ENCODE measurements at regions not wholly inside any gene's neighbourhood (a gene's known extent, or its start where the extent isn't known, plus 50 kb on each side); places are given as distances from the start of the nearest gene placed in this dataset.

DNA sequence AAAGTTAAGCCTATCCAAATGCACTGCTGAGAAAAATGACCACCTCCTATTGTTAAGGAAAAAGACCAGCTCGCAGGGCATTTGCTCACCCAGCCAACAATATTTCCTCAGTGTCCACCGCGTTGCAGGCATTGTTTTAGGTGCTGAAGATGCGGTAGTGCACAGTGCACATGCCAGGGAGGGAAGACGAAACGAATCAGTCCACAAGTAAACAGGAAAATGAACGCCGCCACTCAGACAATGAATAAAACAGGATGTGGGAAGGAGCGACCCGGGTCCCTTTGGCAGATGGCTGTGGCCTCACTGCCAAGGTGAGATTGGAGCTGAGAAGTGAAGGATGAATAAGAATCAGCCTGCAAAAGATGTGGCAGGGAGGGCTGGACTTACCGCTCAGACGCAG lies 249.2 kb downstream of the FOXL1 start:
- H3K9ac ChIP-seq (ENCODE audit: low read depth in 1 of 2, low read length in 2 of 2), result no peak overlapping the region
- H3K4me3 ChIP-seq (ENCODE audit: low read depth in 1 of 3, low read length in 3 of 3), result no peak overlapping the region
- TF ChIP-seq HNF4G (IDR thresholded peaks at IDR 0.05) (no peak), HNF4A (conservative IDR thresholded peaks at IDR 0.05) (no peak), RXRA (IDR thresholded peaks at IDR 0.05) (no peak), SP1 (IDR thresholded peaks at IDR 0.05) (no peak), NR2F2 (IDR thresholded peaks at IDR 0.05) (no peak), TAF1 (conservative IDR thresholded peaks at IDR 0.05) (no peak)
- TF ChIP-seq, protein P1, sequence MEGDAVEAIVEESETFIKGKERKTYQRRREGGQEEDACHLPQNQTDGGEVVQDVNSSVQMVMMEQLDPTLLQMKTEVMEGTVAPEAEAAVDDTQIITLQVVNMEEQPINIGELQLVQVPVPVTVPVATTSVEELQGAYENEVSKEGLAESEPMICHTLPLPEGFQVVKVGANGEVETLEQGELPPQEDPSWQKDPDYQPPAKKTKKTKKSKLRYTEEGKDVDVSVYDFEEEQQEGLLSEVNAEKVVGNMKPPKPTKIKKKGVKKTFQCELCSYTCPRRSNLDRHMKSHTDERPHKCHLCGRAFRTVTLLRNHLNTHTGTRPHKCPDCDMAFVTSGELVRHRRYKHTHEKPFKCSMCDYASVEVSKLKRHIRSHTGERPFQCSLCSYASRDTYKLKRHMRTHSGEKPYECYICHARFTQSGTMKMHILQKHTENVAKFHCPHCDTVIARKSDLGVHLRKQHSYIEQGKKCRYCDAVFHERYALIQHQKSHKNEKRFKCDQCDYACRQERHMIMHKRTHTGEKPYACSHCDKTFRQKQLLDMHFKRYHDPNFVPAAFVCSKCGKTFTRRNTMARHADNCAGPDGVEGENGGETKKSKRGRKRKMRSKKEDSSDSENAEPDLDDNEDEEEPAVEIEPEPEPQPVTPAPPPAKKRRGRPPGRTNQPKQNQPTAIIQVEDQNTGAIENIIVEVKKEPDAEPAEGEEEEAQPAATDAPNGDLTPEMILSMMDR (IDR thresholded peaks at IDR 0.05; ENCODE audit: low read depth, low read length, missing input control), result no peak
- TF ChIP-seq, protein P2, sequence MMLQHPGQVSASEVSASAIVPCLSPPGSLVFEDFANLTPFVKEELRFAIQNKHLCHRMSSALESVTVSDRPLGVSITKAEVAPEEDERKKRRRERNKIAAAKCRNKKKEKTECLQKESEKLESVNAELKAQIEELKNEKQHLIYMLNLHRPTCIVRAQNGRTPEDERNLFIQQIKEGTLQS (IDR thresholded peaks at IDR 0.05), result no peak
- TF ChIP-seq, protein P3, sequence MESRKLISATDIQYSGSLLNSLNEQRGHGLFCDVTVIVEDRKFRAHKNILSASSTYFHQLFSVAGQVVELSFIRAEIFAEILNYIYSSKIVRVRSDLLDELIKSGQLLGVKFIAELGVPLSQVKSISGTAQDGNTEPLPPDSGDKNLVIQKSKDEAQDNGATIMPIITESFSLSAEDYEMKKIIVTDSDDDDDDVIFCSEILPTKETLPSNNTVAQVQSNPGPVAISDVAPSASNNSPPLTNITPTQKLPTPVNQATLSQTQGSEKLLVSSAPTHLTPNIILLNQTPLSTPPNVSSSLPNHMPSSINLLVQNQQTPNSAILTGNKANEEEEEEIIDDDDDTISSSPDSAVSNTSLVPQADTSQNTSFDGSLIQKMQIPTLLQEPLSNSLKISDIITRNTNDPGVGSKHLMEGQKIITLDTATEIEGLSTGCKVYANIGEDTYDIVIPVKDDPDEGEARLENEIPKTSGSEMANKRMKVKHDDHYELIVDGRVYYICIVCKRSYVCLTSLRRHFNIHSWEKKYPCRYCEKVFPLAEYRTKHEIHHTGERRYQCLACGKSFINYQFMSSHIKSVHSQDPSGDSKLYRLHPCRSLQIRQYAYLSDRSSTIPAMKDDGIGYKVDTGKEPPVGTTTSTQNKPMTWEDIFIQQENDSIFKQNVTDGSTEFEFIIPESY (IDR thresholded peaks at IDR 0.05), result no peak
- H3K27me3 ChIP-seq (ENCODE audit: control insufficient read depth in 4 of 4, insufficient read depth in 4 of 4, low read length in 3 of 4), result peaks cover 0 to 3% (median 2%) of the 10 kb centered on the region in 4 donors
- WGBS, result 46% methylated on average over 12 of the region's 12 CpGs
- DNase-seq (ENCODE audit: low spot score), result no peak
- H3K27ac ChIP-seq (ENCODE audit: low read depth in 1 of 2, low read length in 2 of 2), result no peak overlapping the region
- no peaks in the 10 kb centered on the region for H3K36me3 ChIP-seq (ENCODE audit: control insufficient read depth in 4 of 4, insufficient read depth in 3 of 4, low read depth in 1 of 4, low read length in 3 of 4)
- H3K9me3 ChIP-seq (ENCODE audit: control insufficient read depth in 4 of 4, low read length in 3 of 4), result no peaks in the 10 kb centered on the region
- H3K4me1 ChIP-seq (ENCODE audit: control insufficient read depth in 4 of 4, insufficient read depth in 4 of 4, low read length in 3 of 4), result no peaks in the 10 kb centered on the region

DNA sequence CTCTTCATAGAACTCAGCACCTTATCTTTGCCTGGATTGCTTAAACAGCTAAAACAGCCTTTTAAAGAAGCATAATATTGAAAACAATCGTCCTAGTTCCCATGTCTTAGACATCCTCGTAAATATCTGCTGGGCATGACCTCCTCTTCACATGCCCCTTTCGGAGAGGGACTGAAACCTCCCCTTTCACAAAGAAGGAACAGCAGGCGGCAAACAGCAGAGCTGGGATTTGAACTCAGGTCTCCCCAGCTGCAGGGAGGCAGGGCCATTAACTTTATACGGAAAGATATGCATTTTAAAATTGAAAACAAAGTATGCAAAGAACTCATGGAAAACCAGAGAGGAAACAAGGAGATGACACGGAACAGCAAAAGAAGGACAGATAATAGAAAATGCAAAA lies 249.9 kb downstream of the FOXL1 start:
- WGBS, result 69% methylated on average over 6 of the region's 6 CpGs
- Histone ChIP-seq H3K36me3 (ENCODE audit: control insufficient read depth in 4 of 4, insufficient read depth in 3 of 4, low read depth in 1 of 4, low read length in 3 of 4) (no peaks in the 10 kb centered on the region), H3K27ac (ENCODE audit: low read depth in 1 of 2, low read length in 2 of 2) (no peak overlapping the region), H3K9ac (ENCODE audit: low read depth in 1 of 2, low read length in 2 of 2) (no peak overlapping the region), H3K4me3 (ENCODE audit: low read depth in 1 of 3, low read length in 3 of 3) (no peak overlapping the region), H3K9me3 (ENCODE audit: control insufficient read depth in 4 of 4, low read length in 3 of 4) (no peaks in the 10 kb centered on the region), H3K4me1 (ENCODE audit: control insufficient read depth in 4 of 4, insufficient read depth in 4 of 4, low read length in 3 of 4) (no peaks in the 10 kb centered on the region), H3K27me3 (ENCODE audit: control insufficient read depth in 4 of 4, insufficient read depth in 4 of 4, low read length in 3 of 4) (peaks cover 0 to 3% (median 2%) of the 10 kb centered on the region in 4 donors)
- DNase-seq (ENCODE audit: low spot score), result no peak
- TF ChIP-seq FOXA2 (IDR thresholded peaks at IDR 0.05) (no peak), TAF1 (conservative IDR thresholded peaks at IDR 0.05) (no peak), GABPA (IDR thresholded peaks at IDR 0.05 in 1 of 2, conservative IDR thresholded peaks at IDR 0.05 in 1 of 2) (no peak), EGR1 (IDR thresholded peaks at IDR 0.05; ENCODE audit: low read depth in 2 of 2) (no peak)
- TF ChIP-seq, protein P4, sequence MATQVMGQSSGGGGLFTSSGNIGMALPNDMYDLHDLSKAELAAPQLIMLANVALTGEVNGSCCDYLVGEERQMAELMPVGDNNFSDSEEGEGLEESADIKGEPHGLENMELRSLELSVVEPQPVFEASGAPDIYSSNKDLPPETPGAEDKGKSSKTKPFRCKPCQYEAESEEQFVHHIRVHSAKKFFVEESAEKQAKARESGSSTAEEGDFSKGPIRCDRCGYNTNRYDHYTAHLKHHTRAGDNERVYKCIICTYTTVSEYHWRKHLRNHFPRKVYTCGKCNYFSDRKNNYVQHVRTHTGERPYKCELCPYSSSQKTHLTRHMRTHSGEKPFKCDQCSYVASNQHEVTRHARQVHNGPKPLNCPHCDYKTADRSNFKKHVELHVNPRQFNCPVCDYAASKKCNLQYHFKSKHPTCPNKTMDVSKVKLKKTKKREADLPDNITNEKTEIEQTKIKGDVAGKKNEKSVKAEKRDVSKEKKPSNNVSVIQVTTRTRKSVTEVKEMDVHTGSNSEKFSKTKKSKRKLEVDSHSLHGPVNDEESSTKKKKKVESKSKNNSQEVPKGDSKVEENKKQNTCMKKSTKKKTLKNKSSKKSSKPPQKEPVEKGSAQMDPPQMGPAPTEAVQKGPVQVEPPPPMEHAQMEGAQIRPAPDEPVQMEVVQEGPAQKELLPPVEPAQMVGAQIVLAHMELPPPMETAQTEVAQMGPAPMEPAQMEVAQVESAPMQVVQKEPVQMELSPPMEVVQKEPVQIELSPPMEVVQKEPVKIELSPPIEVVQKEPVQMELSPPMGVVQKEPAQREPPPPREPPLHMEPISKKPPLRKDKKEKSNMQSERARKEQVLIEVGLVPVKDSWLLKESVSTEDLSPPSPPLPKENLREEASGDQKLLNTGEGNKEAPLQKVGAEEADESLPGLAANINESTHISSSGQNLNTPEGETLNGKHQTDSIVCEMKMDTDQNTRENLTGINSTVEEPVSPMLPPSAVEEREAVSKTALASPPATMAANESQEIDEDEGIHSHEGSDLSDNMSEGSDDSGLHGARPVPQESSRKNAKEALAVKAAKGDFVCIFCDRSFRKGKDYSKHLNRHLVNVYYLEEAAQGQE (IDR thresholded peaks at IDR 0.05), result no peak

Measured in liver (tissue), 8 donors.